ENCODE measurements at regions not wholly inside any gene's neighbourhood (a gene's known extent, or its start where the extent isn't known, plus 50 kb on each side); places are given as distances from the start of the nearest gene placed in this dataset.

DNA sequence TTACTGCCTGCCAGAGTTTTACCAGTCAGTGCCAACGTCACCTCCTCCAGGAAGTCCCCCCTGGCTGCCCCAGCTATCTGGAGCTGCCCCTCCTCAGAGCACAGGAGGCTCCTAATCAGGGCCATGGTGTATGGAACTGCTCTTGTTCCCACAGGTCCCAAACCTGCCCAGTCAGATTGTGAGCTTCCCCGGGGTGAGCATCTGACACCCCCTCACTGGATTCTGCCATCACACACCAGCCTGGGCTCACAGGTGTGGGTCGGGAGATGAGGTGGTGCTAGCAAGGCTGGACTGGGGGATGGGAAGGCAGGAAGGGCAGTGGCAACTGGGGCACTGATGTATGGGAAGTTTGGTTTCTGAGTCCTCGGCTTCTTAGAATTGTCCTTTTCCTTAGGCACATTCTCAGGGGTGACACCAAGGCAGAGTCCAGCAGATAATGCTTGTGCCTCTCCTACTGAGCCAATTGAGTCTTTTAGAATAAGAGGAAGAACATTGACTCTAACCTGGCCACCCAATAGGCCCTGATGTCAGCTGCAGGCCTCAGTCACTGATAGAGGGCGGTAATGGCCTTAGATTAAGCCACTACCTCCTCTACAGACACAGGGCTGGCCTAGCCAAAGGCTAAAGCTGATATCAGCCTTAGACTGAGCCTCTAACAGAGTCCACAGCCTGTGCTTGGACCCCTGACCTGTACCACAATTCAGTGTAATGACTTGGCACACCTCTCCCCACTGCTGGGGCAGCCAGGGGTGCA lies 107.9 kb downstream of the WSCD1 start:
- TF ChIP-seq, protein P1, sequence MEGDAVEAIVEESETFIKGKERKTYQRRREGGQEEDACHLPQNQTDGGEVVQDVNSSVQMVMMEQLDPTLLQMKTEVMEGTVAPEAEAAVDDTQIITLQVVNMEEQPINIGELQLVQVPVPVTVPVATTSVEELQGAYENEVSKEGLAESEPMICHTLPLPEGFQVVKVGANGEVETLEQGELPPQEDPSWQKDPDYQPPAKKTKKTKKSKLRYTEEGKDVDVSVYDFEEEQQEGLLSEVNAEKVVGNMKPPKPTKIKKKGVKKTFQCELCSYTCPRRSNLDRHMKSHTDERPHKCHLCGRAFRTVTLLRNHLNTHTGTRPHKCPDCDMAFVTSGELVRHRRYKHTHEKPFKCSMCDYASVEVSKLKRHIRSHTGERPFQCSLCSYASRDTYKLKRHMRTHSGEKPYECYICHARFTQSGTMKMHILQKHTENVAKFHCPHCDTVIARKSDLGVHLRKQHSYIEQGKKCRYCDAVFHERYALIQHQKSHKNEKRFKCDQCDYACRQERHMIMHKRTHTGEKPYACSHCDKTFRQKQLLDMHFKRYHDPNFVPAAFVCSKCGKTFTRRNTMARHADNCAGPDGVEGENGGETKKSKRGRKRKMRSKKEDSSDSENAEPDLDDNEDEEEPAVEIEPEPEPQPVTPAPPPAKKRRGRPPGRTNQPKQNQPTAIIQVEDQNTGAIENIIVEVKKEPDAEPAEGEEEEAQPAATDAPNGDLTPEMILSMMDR (IDR thresholded peaks at IDR 0.05; ENCODE audit: control insufficient read depth, extremely low read depth, insufficient read depth): no peak
- no peak overlapping the region for H3K4me3 ChIP-seq (ENCODE audit: low read depth, low read length)

More for the DNA sequence above, 107.9 kb downstream of the WSCD1 start:
- DNase-seq (ENCODE audit: low read depth): no peak

Data from LNCaP clone FGC (cell line).